ENCODE measurements at regions not wholly inside any gene's neighbourhood (a gene's known extent, or its start where the extent isn't known, plus 50 kb on each side); places are given as distances from the start of the nearest gene placed in this dataset.
"Not testable (repeated sequence)": the region's sequence is repeated elsewhere in the genome, so short reads cannot be mapped to it uniquely, and the experiment has no call there.

GRCh38 chr6:4653141-4653540, 123.1 kb upstream of the CDYL start:
- no peak for DNase-seq

- no peak for DNase-seq
Measured at GRCh38 chr6:4651831-4652467, 124.3 kb upstream of the CDYL start.

GRCh38 chr6:4649728-4650127, 126.5 kb upstream of the CDYL start:
- no peak for DNase-seq

- peak; percentile 36 to 44 for DNase-seq
Measured at GRCh38 chr6:4647414-4648365, 128.5 kb upstream of the CDYL start.

- no peak for DNase-seq
Measured at GRCh38 chr6:4645713-4646360, 130.4 kb upstream of the CDYL start.

- no peak for DNase-seq
Measured at GRCh38 chr6:4644996-4645395, 131.2 kb upstream of the CDYL start.

- no peak for DNase-seq
Measured at GRCh38 chr6:4641461-4641860, 134.7 kb upstream of the CDYL start.

- no peak for DNase-seq
Measured at GRCh38 chr6:4640139-4640538, 136.1 kb upstream of the CDYL start.

- no peak for DNase-seq
Measured at GRCh38 chr6:4638641-4639040, 137.6 kb upstream of the CDYL start.

GRCh38 chr6:4637691-4638433, 138.3 kb upstream of the CDYL start:
- peak; percentile 59 to 60 for DNase-seq

GRCh38 chr6:4636881-4637224, 139.4 kb upstream of the CDYL start:
- no peak for DNase-seq

- no peak for DNase-seq
Measured at GRCh38 chr6:4636191-4636880, 139.9 kb upstream of the CDYL start.

- DNase-seq = no peak
Measured at GRCh38 chr6:4635666-4636065, 140.5 kb upstream of the CDYL start.

GRCh38 chr6:4632421-4632820, 143.8 kb upstream of the CDYL start:
- DNase-seq = no peak

- DNase-seq = not testable (repeated sequence)
Measured at GRCh38 chr6:4629789-4630188, 146.4 kb upstream of the CDYL start.

GRCh38 chr6:4625557-4625956, 150.6 kb upstream of the CDYL start:
- DNase-seq = no peak

- DNase-seq = no peak
Measured at GRCh38 chr6:4624726-4625125, 151.5 kb upstream of the CDYL start.

GRCh38 chr6:4620284-4621151, 155.7 kb upstream of the CDYL start:
- DNase-seq = no peak

- DNase-seq = no peak
Measured at GRCh38 chr6:4616311-4616710, 159.9 kb upstream of the CDYL start.

GRCh38 chr6:4615891-4616290, 160.3 kb upstream of the CDYL start:
- no peak for DNase-seq

GRCh38 chr6:4615231-4615630, 161.0 kb upstream of the CDYL start:
- no peak for DNase-seq

GRCh38 chr6:4614637-4615036, 161.6 kb upstream of the CDYL start:
- no peak for DNase-seq

Data from activated T-cell treated with anti-CD3 and anti-CD28 coated beads, Interleukin-2, amount 50 U/mL, for 48 hours (primary cell).